Fibroblast of lung (primary cell): ENCODE measurements at regions not wholly inside any gene's neighbourhood (a gene's known extent, or its start where the extent isn't known, plus 50 kb on each side); places are given as distances from the start of the nearest gene placed in this dataset.
"Not testable (repeated sequence)": the region's sequence is repeated elsewhere in the genome, so short reads cannot be mapped to it uniquely, and the experiment has no call there.

Source experiments
- EZH2 ChIP-seq: IDR thresholded peaks from 2 replicates; pipeline ENCODE4 v1.5.1; 2012; ENCODE audit warnings: low read length, control low read depth, mild to moderate bottlenecking; ENCODE audit errors: missing control alignments
- TF ChIP-seq, protein P1 (sequence below), 2 donors: IDR thresholded peaks in 1 of 2; conservative IDR thresholded peaks in 1 of 2; 1 replicate in 1 of 2; 2 replicates in 1 of 2; pipeline ENCODE4 v1.5.1; 2011 to 2012; ENCODE audit warnings: low read length in 2 of 2, control low read depth in 1 of 2, inconsistent platforms in 1 of 2, low read depth in 1 of 2, mild to moderate bottlenecking in 1 of 2

DNA sequence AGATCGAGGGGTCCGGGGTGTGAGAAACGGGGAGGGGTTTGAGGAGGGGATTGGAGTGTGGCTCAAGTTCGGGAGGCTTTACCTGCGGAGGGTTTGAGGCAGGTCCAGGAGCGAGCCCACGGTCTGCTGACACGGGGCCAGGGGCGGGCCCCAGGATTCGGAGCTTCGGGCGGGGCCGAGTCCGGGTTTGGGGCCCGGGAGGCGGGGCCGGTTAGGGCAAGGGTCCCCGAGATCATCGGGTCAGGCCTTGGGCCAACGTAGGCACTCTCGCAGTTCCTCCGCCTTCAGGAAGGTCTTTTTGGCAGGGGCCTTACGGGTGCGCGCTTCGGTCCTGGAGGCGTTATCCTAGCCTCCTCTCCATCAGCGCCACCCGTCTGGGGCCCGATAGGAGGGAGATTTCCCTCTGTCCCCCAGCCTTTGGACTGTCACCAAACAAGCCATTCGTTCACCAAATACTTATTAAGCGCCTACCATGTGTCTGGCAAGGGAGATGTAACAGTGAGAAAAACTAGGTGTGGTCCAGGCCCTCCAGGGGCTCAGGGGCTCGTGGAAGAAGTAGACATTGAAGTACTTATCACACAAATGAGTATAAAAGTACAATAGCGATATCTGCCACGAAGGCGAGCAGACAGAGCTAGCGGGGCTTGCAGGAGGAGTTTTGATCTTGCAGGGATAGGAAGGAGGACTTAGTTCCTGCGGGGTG lies 190.1 kb downstream of the ADRA2C start:
- TF ChIP-seq EZH2: not testable (repeated sequence)
- TF ChIP-seq, protein P1, sequence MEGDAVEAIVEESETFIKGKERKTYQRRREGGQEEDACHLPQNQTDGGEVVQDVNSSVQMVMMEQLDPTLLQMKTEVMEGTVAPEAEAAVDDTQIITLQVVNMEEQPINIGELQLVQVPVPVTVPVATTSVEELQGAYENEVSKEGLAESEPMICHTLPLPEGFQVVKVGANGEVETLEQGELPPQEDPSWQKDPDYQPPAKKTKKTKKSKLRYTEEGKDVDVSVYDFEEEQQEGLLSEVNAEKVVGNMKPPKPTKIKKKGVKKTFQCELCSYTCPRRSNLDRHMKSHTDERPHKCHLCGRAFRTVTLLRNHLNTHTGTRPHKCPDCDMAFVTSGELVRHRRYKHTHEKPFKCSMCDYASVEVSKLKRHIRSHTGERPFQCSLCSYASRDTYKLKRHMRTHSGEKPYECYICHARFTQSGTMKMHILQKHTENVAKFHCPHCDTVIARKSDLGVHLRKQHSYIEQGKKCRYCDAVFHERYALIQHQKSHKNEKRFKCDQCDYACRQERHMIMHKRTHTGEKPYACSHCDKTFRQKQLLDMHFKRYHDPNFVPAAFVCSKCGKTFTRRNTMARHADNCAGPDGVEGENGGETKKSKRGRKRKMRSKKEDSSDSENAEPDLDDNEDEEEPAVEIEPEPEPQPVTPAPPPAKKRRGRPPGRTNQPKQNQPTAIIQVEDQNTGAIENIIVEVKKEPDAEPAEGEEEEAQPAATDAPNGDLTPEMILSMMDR (conservative IDR thresholded peaks at IDR 0.05 in 1 of 2, IDR thresholded peaks at IDR 0.05 in 1 of 2; ENCODE audit: low read depth in 1 of 2, low read length in 2 of 2): not testable (repeated sequence)
